ENCODE measurements at regions not wholly inside any gene's neighbourhood (a gene's known extent, or its start where the extent isn't known, plus 50 kb on each side); places are given as distances from the start of the nearest gene placed in this dataset.

- no peak for DNase-seq (ENCODE audit: low read depth, low spot score)
- H3K4me3 ChIP-seq (ENCODE audit: low read depth, low read length) = no peak overlapping the region
- no peak for TF ChIP-seq CTCF (IDR thresholded peaks at IDR 0.05; ENCODE audit: low read depth, low read length)
- POLR2A ChIA-PET = no interaction called here
- peaks cover 2% of the 10 kb centered on the region for H3K27me3 ChIP-seq (ENCODE audit: control insufficient read depth, insufficient read depth, low read length)
- CTCF ChIA-PET = no interaction called here
- H3K27ac ChIP-seq (ENCODE audit: low read depth, low read length) = no peak overlapping the region
- H3K9me3 ChIP-seq (ENCODE audit: control insufficient read depth, insufficient read depth, low read length) = no peaks in the 10 kb centered on the region
These were observed 98.3 kb upstream of the CD55 start for GRCh38 chr1:207223162-207223561.

GRCh38 chr1:207224666-207225065 lies 96.8 kb upstream of the CD55 start:
- ChIA-PET CTCF (no interaction called here), POLR2A (no interaction called here)
- peaks cover 2% of the 10 kb centered on the region for H3K27me3 ChIP-seq (ENCODE audit: control insufficient read depth, insufficient read depth, low read length)
- H3K4me3 ChIP-seq (ENCODE audit: low read depth, low read length) = no peak overlapping the region
- TF ChIP-seq CTCF (IDR thresholded peaks at IDR 0.05; ENCODE audit: low read depth, low read length) = no peak
- no peak overlapping the region for H3K27ac ChIP-seq (ENCODE audit: low read depth, low read length)
- no peaks in the 10 kb centered on the region for H3K9me3 ChIP-seq (ENCODE audit: control insufficient read depth, insufficient read depth, low read length)
- no peak for DNase-seq (ENCODE audit: low read depth, low spot score)

GRCh38 chr1:207227131-207227630 lies 94.3 kb upstream of the CD55 start:
- Histone ChIP-seq H3K4me3 (ENCODE audit: low read depth, low read length) (no peak overlapping the region), H3K27ac (ENCODE audit: low read depth, low read length) (no peak overlapping the region), H3K9me3 (ENCODE audit: control insufficient read depth, insufficient read depth, low read length) (no peaks in the 10 kb centered on the region), H3K27me3 (ENCODE audit: control insufficient read depth, insufficient read depth, low read length) (no peaks in the 10 kb centered on the region)
- CTCF ChIA-PET = no interaction called here
- POLR2A ChIA-PET = interaction anchor here (1.2 kb wide), 1 partner anchor 17 kb away, joined by 6 read pairs; no protein-coding TSS in a partner anchor
- no peak for DNase-seq (ENCODE audit: low read depth, low spot score)
- TF ChIP-seq CTCF (IDR thresholded peaks at IDR 0.05; ENCODE audit: low read depth, low read length) = no peak

GRCh38 chr1:207228987-207229386 lies 92.5 kb upstream of the CD55 start:
- no peaks in the 10 kb centered on the region for H3K27me3 ChIP-seq (ENCODE audit: control insufficient read depth, insufficient read depth, low read length)
- no peak overlapping the region for H3K4me3 ChIP-seq (ENCODE audit: low read depth, low read length)
- H3K27ac ChIP-seq (ENCODE audit: low read depth, low read length) = no peak overlapping the region
- H3K9me3 ChIP-seq (ENCODE audit: control insufficient read depth, insufficient read depth, low read length) = no peaks in the 10 kb centered on the region
- POLR2A ChIA-PET = no interaction called here
- no peak for DNase-seq (ENCODE audit: low read depth, low spot score)
- CTCF ChIA-PET = interaction anchor here (3.2 kb wide), 1 partner anchor 177 kb away, joined by 9 read pairs; no protein-coding TSS in a partner anchor
- no peak for TF ChIP-seq CTCF (IDR thresholded peaks at IDR 0.05; ENCODE audit: low read depth, low read length)

GRCh38 chr1:207230441-207230840 lies 91.0 kb upstream of the CD55 start:
- Histone ChIP-seq H3K9me3 (ENCODE audit: control insufficient read depth, insufficient read depth, low read length) (no peaks in the 10 kb centered on the region), H3K4me3 (ENCODE audit: low read depth, low read length) (no peak overlapping the region), H3K27ac (ENCODE audit: low read depth, low read length) (no peak overlapping the region), H3K27me3 (ENCODE audit: control insufficient read depth, insufficient read depth, low read length) (no peaks in the 10 kb centered on the region)
- DNase-seq (ENCODE audit: low read depth, low spot score) = no peak
- no peak for TF ChIP-seq CTCF (IDR thresholded peaks at IDR 0.05; ENCODE audit: low read depth, low read length)
- ChIA-PET CTCF (interaction anchor here (3.2 kb wide), 1 partner anchor 175 kb away, joined by 9 read pairs; no protein-coding TSS in a partner anchor), POLR2A (no interaction called here)

Data from AG04450 (cell line).